NCI-H82 (cell line): ENCODE measurements at regions not wholly inside any gene's neighbourhood (a gene's known extent, or its start where the extent isn't known, plus 50 kb on each side); places are given as distances from the start of the nearest gene placed in this dataset.
A peak's percentile ranks its signal among the peaks of the same experiment; 100 is the strongest.

Experiments
- DNase-seq: peaks from one replicate; lab custom pipeline; 2025; lab: John Stamatoyannopoulos, UW

DNA sequence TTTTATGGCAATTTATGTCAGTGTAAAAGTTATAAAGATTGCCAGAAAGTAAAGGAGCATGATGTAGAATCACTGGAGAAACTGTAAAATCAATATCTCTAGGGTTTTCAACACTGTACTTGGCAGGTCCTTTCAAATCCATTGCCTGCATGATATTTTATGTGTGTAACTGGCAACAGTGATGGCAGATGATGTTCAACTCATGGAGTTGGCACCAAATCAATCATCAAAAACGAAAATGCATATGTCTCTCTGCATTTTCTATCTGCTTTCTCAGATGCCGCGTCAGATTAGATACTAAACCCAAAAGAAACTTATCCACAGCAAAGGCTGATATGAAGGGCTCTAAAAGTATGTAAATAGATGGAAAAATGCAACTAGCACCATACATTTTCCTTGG lies 1395.5 kb upstream of the PIK3C3 start:
- no peak for DNase-seq

DNA sequence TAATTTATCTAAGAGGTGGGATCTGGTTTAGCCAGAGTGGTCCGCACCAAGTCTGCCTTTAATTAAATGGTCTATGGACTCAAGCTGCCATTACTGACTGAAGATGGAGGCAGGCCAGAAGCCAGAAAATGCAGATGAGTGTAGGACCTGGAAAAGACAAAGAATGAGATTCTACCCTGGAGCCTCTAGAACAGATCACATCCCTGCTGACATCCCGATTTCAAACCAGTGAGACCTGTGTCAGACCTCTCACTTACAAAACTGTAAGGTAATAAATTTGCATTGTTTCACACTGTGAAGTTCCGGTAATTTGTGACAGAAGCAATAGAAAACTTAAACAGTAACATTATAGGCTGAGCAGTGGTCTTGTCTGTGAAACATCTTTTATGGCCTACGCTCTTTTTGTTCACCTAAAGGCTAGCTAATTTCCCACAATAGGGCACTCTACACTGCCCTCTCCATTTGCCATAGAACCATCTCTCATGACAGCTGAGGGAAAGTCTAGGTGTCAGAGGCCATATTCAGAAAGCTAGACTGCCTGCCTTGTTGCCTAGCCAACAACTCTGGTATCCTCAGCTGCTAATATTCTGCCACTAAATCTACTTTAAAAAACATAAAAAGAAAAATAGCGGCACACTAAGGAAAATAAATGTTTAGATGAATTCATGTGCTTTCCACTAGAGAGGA lies 1396.2 kb upstream of the PIK3C3 start:
- DNase-seq = no peak

DNA sequence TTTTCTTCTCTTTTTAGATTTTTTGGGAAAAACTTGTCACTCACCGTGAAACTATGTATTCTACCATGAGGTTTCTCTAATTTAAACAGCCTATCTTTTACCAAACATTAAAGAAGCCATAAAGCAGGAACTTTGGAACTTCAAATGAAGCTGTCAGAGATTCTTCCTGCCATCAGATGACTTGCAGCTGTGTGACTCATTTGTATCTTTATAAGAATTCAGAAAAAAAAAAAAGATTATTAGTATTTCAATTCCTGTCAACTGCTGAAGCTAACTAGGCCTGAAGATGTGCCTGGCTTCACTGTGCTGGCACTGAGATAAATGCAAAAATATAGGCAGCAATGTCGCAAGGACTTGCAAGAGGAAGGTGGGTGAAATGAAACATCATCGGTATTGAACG lies 1399.1 kb upstream of the PIK3C3 start:
- DNase-seq = no peak

DNA sequence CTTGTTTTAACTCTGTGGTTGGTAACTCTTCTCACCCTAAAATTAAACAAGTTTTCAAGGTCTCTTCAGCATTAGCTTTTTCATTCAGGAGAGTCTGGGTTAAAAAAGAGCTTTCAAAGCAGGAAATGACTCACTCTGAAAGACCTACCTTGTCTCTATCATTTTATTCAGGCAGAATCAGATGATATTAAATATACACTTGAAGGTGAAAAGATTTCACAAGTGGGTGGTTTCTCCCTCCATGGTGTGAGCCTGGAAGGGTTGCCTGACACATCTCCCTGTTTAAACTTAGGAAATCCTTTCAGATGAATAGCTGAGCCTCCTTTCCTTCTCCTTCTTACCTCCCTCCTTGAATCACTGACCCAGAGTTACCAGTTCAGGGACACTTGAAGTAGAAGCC lies 1402.0 kb upstream of the PIK3C3 start:
- DNase-seq = no peak

DNA sequence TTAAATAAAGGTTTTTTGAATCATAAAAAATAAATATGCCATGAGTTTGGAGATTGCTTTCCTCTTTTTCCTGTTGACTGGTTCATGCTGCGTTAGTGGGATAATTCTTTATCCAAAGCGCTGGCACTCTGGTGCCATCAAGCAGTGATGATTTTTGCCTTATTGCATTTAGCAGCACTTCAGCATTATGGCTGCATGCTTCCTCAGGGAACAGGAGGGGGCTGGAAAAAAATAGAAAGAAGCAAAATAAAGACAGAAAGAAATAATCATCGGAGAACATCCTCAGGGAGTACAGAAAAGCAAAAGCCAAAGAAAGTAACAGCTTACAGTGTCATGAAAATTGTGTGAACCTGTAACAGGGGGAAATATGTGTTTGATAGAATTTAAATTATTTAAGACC lies 1408.2 kb upstream of the PIK3C3 start:
- DNase-seq = no peak

DNA sequence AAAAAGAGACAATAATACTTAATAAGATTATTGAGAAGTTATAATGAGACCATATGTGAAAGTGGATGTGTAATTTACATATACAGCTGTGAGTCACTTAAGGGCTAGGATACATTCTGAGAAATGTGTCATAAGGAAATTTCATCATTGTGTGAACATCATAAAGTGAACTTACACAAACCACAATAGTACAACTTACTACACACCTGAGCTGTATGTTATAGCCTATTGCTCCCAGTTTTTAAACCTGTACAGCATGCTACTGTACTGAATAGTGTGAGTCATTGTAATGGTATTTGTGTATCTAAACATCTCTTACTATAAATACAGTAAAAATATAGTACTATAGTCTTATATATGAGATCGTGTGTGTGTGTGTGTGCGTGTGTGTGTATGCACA lies 1420.3 kb upstream of the PIK3C3 start:
- no peak for DNase-seq

DNA sequence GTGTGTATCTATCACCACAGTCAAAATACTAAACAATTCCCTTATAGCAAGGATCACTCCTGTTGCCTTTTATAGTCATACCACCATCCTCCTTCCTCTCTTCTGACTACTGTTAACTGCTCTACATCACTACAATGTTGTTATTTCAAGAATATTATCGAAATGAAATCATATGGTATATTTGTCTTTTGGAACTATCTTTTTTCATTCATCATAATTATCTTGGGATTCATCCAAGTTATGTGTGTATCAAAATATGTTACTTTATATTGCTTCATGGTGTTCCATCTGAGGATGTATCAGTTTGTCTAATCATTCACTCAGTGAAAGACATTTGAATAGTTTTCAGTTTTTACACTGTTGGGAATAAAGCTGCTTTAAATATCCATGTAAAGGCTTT lies 1423.0 kb upstream of the PIK3C3 start:
- no peak for DNase-seq

DNA sequence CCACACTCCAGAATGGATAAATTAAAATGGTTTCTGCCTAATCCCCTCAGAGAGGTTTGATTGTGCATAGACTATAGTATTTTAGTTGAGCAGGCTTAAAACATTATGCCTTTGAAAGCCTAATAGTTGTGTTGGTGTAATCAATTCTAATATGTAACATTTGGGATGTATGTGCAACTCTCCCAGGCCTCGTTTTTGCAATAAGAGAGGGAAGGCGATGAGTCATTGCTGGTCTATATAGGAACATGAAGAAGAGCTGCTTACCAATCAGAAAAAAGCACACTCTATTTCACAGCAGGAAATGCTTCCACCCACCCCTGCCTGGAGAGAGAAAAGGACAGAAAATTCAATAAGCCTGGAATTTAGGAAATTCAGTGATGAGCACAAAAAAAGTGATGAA lies 1424.0 kb upstream of the PIK3C3 start:
- DNase-seq = no peak

DNA sequence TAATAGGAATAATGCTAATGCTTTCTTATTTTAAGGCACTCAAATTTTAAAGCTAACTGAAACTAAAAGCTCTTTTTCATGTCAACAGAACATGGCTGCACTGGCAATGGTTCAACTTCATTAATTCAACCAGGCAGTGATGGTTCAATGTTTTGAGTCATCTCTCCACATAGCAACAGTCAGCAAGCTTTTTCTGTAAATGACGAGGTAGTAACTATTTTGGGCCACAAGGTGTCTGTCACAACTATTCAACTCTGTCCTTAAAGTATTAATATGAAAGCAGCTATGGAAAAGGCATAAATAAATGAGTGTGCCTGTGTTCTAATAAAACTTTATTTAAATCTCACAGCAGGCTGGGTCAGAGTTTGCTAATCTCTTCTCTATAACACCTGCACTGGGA lies 1425.6 kb upstream of the PIK3C3 start:
- peak; percentile 5 for DNase-seq

DNA sequence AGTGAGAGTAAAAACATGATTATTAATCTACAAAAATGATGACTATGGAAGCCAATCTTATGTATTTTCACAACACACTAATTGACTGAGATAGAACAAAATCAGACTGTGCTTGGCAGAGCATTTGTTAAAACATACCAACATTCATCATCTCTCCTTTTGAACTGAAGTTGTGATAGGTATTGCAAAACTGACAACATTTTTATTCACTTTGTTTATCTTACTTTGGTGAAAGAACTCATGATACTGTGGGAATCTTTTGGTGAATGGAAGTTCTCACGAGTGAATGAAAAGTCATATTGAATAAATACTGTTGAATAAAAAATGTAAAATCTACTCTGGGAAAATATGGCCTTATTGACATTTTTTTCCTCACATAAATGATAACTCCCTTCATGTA lies 1430.2 kb upstream of the PIK3C3 start:
- DNase-seq = no peak

DNA sequence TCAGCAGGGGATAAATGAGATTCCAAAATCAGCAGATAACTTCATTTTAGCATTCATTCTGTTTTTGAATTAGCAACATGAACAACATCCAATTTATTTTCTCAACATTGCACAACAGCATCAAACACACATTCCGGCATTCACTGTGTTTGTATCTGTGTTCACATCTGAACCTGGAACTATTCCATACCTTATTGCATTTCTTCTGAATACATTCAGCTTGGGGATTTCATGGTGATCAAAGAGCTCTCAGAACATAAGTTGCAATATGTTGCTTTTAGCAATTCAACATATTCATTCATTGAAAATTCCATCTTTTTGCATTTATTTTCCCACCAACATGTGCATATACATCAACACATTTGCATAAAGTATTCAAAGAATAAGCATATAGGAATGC lies 1431.7 kb upstream of the PIK3C3 start:
- DNase-seq = no peak

DNA sequence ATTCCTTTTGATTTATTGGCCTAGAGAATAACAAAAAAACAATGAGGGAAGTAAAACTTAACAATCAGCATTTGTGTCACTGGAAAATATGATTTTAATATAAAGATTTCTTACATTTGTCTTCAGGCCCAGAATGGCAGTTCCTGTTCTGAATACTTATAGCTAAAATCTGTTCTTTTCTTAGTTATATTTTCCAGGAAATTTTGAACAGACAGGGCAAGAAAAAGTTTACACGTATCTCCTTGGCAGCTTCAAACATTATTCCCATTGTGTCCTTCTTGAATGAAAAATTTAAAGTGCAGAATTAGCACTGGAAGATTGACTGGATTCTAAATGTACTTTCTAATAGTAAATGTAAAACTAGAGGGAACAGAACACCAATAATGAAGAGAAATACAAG lies 1454.0 kb upstream of the PIK3C3 start:
- no peak for DNase-seq

DNA sequence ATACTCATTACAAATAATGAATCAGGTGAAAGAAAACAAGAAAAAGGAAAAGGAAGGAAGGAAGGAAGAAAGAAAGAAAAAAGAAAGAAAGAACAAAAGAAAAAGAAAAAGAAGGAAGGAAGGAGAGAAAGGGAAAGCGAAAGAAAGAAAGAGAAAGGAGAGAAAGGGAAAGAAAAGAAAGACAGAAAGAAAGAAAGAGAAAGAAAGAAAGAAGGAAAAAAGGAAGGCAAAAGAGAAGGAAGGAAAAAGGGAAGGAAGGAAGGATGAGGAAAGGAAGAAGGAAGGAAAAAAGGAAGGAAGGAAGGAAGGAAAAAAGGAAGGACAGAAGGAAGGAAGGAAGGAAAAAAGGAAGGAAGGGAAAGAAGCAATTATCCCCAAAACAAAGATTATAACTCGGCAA lies 1460.4 kb upstream of the PIK3C3 start:
- DNase-seq = no peak

DNA sequence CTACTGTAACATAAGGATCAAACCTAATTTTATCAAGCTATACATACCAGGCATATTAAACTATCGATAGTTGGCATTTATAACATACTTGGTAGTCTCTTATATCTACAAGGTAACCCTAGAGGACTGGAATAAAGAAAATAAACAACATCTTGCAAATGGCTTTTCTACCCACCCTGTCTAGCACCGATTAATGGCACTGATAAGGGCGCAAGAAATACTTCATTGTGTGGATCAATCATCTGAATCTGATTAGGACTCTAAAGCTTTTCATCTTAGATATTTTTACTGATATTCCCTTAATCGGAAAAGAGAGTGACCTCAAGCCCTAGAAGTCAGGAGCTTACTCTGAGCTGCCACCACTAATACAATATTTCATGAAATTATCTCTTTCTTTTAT lies 1461.7 kb upstream of the PIK3C3 start:
- no peak for DNase-seq

DNA sequence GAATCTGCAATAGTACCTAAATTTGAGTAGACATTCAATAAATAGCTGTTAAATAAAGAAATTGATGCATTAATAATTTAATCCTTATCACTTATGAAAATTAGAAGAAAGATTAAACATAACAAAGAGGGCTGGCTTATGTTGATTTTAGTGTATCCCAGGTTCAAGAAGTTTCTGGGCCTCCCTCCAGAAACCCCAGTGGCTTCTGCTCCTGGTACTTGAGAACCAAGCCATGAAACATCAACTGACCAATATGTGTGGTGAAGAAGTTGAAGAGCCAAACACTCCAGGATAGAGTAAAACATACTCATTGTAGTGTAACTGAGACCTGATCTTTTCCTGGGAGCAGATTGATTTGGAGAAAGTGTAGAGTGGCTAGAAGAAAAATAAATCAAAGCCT lies 1465.7 kb upstream of the PIK3C3 start:
- no peak for DNase-seq

DNA sequence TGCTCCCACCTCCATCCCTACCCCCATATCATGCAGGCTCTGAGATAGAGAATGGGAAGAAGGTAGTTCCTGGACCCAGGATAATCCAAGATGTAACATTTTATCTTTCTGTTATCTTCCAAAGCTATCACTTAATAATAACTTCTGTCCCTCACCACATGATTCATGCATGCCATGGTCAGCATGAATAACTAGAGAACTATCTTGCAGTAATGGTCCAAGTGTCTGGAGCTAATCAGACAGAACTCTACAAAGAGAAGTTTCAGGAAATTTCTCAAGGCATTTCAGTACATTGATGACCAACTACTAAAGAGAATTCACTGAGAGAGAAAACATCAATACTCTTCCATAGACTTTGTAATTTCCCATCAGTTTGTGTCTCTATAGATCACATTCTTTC lies 1469.7 kb upstream of the PIK3C3 start:
- DNase-seq = no peak

DNA sequence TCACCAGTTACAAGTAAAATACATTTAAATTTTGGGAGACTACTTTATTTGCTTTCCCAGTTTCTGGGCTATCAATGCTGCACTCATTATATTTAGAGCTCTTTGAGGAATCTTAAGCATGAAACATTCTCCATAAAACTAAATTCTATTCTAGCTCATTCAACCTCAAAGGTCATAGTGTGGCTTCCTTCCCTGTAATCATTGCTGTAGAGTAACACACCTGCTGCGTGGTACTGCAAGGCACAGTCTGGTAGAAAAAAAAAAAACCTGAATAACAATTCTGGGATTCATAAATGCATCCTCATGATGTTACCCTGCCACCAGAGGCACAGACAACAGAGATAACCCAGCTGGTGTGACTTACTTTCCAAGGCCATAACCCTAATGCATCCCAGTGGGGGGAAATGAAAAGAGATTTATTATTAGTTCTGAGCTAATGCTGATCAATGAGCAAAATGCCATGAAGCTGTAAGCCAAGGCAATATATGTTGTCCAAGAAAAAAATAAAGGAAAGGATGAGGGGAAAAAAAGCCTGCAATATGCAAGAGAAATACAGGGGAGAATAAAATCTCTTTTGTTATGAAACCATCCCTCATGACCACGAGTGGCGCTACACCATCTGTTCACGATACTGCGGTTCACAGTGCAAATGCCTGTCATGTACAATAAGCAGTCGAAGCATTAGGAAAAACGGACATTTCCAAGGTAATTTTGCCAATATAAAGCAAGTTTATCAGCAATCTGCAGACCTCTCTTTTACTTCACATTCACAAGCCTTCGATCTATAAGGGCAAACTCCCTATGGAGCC lies 1481.6 kb upstream of the PIK3C3 start:
- peak; percentile 4 for DNase-seq

DNA sequence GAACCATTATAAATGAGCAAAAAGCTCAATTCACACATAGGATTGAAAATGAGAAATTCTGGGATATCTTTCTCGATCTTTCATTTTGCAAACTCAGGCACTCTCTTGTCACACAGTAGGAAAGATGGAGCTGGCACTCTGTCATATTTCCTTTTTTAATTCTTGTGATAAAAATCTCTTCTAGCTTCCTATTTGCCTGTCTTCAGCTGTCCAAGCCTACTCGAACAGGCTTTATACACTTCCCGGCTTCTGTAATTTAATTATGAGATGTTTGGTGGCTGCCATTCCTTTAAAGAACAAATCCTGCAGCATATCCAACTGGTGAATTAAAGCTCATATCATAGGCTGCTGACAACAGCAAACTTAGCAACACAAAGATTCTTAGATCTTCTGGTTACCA lies 1484.3 kb upstream of the PIK3C3 start:
- DNase-seq = no peak

DNA sequence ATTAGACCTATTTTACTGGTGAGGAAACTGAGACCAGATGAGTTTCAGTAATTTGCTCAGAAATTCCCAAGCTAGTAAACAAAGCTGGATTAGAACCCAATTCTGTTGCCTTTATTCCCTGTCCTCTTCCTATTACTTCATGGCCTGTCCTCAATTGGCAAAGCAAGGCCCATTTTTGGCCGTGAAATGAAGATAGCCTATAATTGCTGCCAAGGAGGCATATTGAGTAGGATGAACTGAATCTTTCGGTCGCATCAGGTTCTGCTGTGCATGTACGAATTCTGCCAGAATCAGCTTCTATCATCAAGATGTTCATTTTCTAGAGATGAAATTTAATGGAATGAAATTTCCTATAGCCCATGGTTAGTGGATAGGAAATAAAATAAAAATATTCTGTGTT lies 1485.2 kb upstream of the PIK3C3 start:
- no peak for DNase-seq

DNA sequence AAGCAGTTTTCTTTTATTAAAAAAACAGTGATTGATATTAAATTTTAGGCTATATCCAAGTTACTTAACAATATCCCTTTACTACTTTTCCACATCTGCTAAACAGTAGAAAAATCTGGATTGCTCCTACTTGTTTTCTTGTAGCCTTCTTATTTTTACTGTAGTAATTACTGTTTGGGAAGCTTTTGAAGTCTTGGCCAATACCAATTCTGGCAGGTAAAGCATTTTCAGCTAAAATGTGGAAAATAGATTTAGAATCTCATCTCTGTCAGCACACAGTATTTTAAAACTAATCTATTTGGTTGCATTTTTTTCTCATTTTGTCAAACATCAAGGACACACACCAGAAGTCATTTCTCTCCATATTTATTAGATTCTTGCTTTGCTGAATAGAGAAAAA lies 1485.7 kb upstream of the PIK3C3 start:
- DNase-seq = no peak

DNA sequence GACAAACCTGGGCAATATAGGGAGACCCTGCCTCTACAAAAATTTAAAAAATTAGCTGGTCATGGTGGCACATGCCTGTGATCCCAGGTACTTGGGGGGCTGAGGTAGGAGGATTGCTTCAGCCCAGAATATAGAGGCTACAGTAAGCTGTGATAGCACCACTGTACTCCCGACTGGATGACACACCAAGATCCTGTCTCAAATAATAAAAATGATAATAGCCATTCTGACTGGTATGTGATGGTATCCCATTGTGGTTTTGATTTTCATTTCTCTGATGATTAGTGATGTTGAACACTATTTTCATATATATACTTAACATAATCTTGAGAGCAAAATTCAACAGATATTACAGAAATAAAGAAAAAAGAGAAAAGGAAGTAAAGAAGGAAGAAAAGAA lies 1491.0 kb upstream of the PIK3C3 start:
- no peak for DNase-seq

DNA sequence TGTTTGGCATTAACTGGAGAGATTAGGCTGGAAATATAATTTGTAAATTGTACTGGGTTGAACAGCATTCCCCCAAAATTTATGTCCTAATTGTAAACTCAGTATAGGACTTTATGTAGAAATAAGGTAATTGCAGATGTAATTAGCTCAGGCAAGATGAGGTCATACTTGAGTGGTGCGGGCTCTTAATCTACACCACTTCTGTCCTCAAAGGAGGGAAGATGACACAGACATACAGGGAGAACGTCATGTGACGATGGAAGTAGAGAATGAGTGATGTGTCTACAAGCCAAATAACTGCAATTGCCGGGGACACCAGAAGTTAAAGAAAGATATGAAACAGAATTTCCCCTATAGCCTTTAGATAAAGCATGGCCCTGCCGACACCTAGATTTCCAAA lies 1501.1 kb upstream of the PIK3C3 start:
- DNase-seq = no peak

DNA sequence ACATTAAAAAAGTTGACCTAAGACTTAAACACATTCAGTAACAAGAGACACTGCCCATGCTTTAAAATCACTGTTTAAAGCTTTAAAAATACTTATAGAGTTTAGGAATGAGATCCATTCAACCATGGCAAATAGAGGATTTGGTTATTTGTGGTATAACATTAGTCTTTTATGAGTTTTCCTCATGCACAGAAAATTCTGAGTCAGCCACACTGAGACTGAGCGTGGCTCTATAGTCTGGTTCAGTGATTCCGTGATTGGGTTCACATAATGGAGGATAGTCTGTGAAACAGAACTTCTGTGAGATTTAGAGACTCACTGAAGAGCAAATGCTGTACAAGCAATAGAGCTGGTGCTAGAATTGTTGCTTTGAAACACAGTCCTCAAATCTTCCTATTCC lies 1502.4 kb upstream of the PIK3C3 start:
- no peak for DNase-seq

DNA sequence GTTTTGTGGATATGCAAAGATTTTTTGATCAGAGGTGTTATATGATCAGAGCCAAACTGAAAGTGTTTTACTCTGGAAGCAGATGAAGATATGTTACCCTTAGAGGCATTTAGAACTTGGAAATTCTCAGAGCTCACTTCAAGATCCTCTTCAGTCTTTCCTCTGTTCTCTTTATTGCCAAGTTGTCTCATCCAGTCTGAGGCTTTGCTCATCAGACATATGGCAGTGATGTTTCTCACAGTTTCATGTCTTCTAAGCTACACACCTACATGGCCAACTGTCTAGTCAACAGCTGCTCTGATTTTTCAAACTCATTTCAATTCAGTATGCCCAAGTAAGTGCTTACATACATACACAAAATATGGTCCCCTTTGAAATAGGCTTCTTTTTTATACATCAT lies 1504.3 kb upstream of the PIK3C3 start:
- no peak for DNase-seq
